ENCODE measurements at regions not wholly inside any gene's neighbourhood (a gene's known extent, or its start where the extent isn't known, plus 50 kb on each side); places are given as distances from the start of the nearest gene placed in this dataset.

GRCh38 chr3:61378311-61378710 lies 127.1 kb upstream of the FHIT start:
- TF ChIP-seq ZBTB33 (IDR thresholded peaks at IDR 0.05; ENCODE audit: borderline replicate concordance, low read depth) (no peak), EZH2phosphoT487 (IDR thresholded peaks at IDR 0.05; ENCODE audit: borderline replicate concordance, low read depth) (no peak), CTCF (IDR thresholded peaks at IDR 0.05) (no peak), EP300 (IDR thresholded peaks at IDR 0.05; ENCODE audit: borderline replicate concordance in 1 of 2, low read depth in 1 of 2, low read length in 1 of 2) (no peak), SMC3 (IDR thresholded peaks at IDR 0.05; ENCODE audit: low read depth, low read length) (no peak), RCOR1 (IDR thresholded peaks at IDR 0.05; ENCODE audit: low read length) (no peak), FOXJ3 (CRISPR knock-in tag; IDR thresholded peaks at IDR 0.05) (no peak), RXRA (IDR thresholded peaks at IDR 0.05; ENCODE audit: borderline replicate concordance, low read depth) (no peak), RFX5 (IDR thresholded peaks at IDR 0.05; ENCODE audit: low read length) (no peak), YY1 (IDR thresholded peaks at IDR 0.05; ENCODE audit: low read depth) (no peak), JUND (IDR thresholded peaks at IDR 0.05) (no peak), MAX (IDR thresholded peaks at IDR 0.05; ENCODE audit: low read depth) (no peak), PBX3 (IDR thresholded peaks at IDR 0.05) (no peak)
